Prostate gland (tissue), 2 donors: ENCODE measurements at regions not wholly inside any gene's neighbourhood (a gene's known extent, or its start where the extent isn't known, plus 50 kb on each side); places are given as distances from the start of the nearest gene placed in this dataset.

Experiments used
- DNase-seq: peaks from one replicate; pipeline ENCODE4 v3.0.0-alpha.2; 2019; ENCODE audit warnings: low spot score
- H3K27ac ChIP-seq, 2 donors: fragments of 200-600 bp; sonication (generic); 2 replicates each; pipeline ENCODE4 v1.5.1; 2017 to 2019
- H3K27me3 ChIP-seq: fragments of 200-600 bp; sonication (generic); replicated peaks from 2 replicates; pipeline ENCODE4 v1.5.1; 2019; ENCODE audit not compliant: insufficient read depth
- H3K36me3 ChIP-seq, 2 donors: fragments of 200-600 bp; sonication (generic); 1 replicate in 1 of 2; 2 replicates in 1 of 2; pipeline versions ENCODE4 v1.5.1 to v1.8.1; 2017 to 2019
- H3K4me1 ChIP-seq: fragments of 200-600 bp; sonication (generic); replicated peaks from 2 replicates; pipeline ENCODE4 v1.5.1; 2019
- H3K4me3 ChIP-seq, 2 donors: fragments of 200-600 bp; sonication (generic); 2 replicates each; pipeline ENCODE4 v1.5.1; 2017 to 2019
- H3K9me3 ChIP-seq: fragments of 200-600 bp; sonication (generic); 2 replicates; pipeline ENCODE4 v1.5.1; 2017
- POLR2A ChIP-seq: fragments of 450-650 bp; IDR thresholded peaks from one replicate; pipeline ENCODE4 v1.6.1; 2016; ENCODE audit warnings: antibody characterized with exemption, mild to moderate bottlenecking
- POLR2AphosphoS5 ChIP-seq: sonication (generic); formaldehyde crosslinking; IDR thresholded peaks from one replicate; pipeline ENCODE4 v1.6.1; 2017; ENCODE audit warnings: antibody characterized with exemption
- WGBS: methylation state at CpG from one replicate; pipeline ENCODE4 v1.1.5; 2018; 5-methylcytosine and 5-hydroxymethylcytosine counted together
- intact Hi-C: fragments of 100-400 bp; cut with DNase I; formaldehyde crosslinking; loops from one replicate; pipeline ENCODE4 v1.14.2; 2022
- TF ChIP-seq, protein P1 (sequence below), 4 experiments: fragments of 200-600 bp in 2 of 4; fragments of 450-650 bp in 2 of 4; sonication (generic) in 2 of 4; IDR thresholded peaks; 1 replicate in 3 of 4; 2 replicates in 1 of 4; pipeline ENCODE4 v1.5.1; 2016 to 2019; ENCODE audit warnings: antibody characterized with exemption in 4 of 4, mild to moderate bottlenecking in 2 of 4, moderate library complexity in 2 of 4

DNA sequence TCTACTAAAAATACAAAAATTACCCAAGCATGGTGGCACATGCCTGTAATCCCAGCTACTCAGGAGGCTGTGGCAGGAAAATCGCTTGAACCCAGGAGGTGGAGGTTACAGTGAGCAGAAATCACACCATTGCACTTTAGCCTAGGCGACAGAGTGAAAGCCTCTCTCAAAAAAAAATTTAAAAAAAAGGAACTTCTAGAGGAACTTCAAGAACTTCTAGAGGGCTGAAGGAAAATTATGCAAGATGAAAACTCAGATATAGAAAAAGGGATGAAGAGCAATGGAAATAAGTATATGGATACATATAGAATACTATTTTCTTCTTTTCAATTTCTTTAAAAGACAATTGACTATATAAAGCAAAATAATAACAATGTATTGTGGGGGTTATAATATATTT, 51.2 kb upstream of the PRR5 start:
- no peaks in the 10 kb centered on the region for H3K9me3 ChIP-seq
- no peaks in the 10 kb centered on the region for H3K4me1 ChIP-seq
- no peak overlapping the region for H3K4me3 ChIP-seq
- WGBS, result 84% methylated on average over 2 of the region's 2 CpGs
- intact Hi-C loops, result no loop called here
- H3K27me3 ChIP-seq, result no peaks in the 10 kb centered on the region
- TF ChIP-seq, protein P1, sequence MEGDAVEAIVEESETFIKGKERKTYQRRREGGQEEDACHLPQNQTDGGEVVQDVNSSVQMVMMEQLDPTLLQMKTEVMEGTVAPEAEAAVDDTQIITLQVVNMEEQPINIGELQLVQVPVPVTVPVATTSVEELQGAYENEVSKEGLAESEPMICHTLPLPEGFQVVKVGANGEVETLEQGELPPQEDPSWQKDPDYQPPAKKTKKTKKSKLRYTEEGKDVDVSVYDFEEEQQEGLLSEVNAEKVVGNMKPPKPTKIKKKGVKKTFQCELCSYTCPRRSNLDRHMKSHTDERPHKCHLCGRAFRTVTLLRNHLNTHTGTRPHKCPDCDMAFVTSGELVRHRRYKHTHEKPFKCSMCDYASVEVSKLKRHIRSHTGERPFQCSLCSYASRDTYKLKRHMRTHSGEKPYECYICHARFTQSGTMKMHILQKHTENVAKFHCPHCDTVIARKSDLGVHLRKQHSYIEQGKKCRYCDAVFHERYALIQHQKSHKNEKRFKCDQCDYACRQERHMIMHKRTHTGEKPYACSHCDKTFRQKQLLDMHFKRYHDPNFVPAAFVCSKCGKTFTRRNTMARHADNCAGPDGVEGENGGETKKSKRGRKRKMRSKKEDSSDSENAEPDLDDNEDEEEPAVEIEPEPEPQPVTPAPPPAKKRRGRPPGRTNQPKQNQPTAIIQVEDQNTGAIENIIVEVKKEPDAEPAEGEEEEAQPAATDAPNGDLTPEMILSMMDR (IDR thresholded peaks at IDR 0.05), result no peak
- TF ChIP-seq POLR2A, result no peak
- no peak for TF ChIP-seq POLR2AphosphoS5
- no peaks in the 10 kb centered on the region for H3K36me3 ChIP-seq
- no peak for DNase-seq
- no peak overlapping the region for H3K27ac ChIP-seq

DNA sequence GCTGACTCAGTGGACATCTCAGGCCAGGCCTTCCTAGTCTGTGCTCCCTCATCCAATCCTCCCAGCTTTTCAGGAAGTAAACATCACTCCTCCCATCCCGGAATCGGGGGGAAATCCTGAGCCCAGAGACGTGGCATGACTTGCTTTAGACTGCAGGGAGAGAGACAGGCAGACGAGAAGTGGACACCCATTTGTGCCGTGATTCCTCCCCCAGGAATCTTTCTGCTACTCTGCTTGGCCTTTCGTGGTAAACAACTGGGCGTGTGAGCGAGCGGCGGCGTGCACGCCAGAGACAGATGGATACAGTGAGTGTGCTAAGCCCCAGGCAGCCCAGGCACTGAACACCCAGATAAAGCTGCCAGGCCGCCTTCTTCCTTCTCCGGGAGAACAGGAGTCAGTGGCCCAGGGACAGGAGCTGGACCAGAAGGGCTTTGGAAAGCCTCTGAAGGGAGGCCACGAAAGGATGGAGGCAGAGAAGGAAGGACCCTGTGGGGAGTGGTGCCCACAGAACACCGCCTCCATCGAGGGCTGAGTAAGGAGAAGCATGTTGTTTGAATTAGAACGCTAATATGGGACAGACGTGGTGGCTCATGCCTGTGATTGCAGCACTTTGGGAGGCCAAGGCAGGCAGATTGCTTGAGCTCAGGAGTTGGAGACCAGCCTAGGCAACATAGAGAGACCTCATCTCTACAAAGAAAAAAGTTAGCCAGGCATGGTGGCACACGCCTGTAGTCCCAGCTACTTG, 53.0 kb upstream of the PRR5 start:
- no peak for TF ChIP-seq POLR2A
- TF ChIP-seq, protein P1 (IDR thresholded peaks at IDR 0.05), result no peak
- no peak for TF ChIP-seq POLR2AphosphoS5
- H3K36me3 ChIP-seq, result no peaks in the 10 kb centered on the region

DNA sequence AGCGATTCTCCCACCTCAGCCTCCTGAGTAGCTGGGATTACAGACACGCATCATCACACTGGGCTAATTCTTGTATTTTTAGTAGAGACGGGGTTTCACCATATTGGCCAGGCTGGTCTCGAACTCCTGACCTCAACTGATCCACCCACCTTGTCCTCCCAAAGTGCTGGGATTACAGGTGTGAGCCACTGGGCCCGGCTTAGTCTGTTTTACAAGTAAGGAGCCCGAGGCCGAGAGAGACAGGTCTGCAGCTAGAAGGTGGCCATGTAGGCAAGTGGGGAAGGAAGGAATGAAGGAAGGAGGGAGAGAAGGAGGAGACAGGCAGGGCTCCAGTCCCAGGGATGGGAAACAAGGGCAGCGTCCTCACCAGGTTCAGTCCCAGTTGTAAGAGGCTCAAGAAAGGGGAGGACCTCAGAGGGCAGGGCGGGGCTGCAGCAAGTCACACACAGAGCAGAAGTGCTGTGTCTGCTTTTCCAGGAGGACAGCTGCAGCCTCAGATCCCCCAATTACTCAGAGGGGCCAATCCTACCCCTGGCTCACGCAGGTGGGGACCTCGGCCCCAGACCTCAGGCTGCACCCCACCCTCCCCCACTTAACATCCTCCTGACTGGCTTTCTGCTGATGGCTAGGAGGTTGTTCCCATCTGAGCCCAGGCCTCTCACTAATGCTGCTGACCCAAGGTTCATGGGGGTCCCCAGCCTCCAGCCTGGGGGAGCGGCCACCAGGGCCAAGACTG, 53.8 kb upstream of the PRR5 start:
- WGBS, result 80% methylated on average over 11 of the region's 12 CpGs
- DNase-seq, result no peak
- Histone ChIP-seq H3K36me3 (no peaks in the 10 kb centered on the region), H3K4me1 (no peaks in the 10 kb centered on the region), H3K27me3 (no peaks in the 10 kb centered on the region), H3K4me3 (no peak overlapping the region), H3K27ac (peak overlapping the region; percentile 7 to 46), H3K9me3 (no peaks in the 10 kb centered on the region)
- intact Hi-C loops, result no loop called here
- TF ChIP-seq POLR2A, result no peak
- TF ChIP-seq, protein P1 (IDR thresholded peaks at IDR 0.05), result no peak
- no peak for TF ChIP-seq POLR2AphosphoS5

More for the DNA sequence above, 53.0 kb upstream of the PRR5 start:
- Histone ChIP-seq H3K9me3 (no peaks in the 10 kb centered on the region), H3K27ac (peak overlapping the region; percentile 7 to 46), H3K4me1 (no peaks in the 10 kb centered on the region), H3K27me3 (no peaks in the 10 kb centered on the region), H3K4me3 (no peak overlapping the region)
- DNase-seq, result no peak
- WGBS, result 46% methylated on average over 20 of the region's 20 CpGs
- intact Hi-C loops, result no loop called here

DNA sequence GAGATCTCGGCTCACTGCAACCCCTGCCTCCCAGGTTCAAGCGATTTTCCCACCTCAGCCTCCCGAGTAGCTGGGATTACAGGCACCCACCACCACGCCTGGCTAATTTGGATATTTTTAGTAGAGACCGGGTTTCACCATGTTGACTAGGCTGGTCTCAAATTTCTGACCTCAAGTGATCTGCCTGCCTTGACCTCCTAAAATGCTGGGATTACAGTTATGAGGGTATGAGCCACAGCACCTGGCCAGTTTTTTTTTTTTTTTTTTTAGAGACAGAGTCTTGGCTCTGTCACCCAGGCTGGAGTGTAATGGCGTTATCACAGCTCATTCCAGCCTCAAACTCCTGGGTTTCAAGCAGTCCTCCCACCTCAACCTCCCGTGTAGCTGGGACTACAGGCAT, 54.9 kb upstream of the PRR5 start:
- no peak overlapping the region for H3K27ac ChIP-seq
- 90% methylated on average over 7 of the region's 7 CpGs for WGBS
- H3K36me3 ChIP-seq, result no peaks in the 10 kb centered on the region
- intact Hi-C loops, result no loop called here
- no peaks in the 10 kb centered on the region for H3K4me1 ChIP-seq
- no peak for TF ChIP-seq POLR2AphosphoS5
- TF ChIP-seq, protein P1 (IDR thresholded peaks at IDR 0.05), result no peak
- no peak for TF ChIP-seq POLR2A
- H3K9me3 ChIP-seq, result no peaks in the 10 kb centered on the region
- no peak for DNase-seq
- H3K4me3 ChIP-seq, result no peak overlapping the region
- no peaks in the 10 kb centered on the region for H3K27me3 ChIP-seq

DNA sequence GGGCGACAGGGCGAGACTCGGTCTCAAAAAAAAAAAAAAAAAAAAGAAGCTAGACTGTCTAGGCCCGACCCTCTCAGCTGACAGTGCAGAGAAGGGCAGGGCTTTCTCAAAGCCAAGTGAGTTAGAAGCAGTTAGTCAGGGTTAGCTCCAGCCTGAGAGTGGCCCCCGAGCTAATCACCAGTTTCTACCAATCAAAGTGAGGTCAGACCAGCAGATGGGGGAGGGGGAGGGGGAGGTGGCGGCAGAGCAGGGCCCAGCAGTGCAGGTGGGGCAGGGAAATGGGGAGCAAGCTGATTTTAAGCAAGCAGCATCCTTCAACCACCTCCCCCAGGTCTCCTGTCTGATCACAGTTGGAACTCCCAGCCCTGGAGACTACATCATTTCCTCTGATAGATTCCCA, 55.3 kb upstream of the PRR5 start:
- Histone ChIP-seq H3K27me3 (no peaks in the 10 kb centered on the region), H3K4me3 (no peak overlapping the region), H3K36me3 (no peaks in the 10 kb centered on the region), H3K4me1 (no peaks in the 10 kb centered on the region), H3K27ac (no peak overlapping the region), H3K9me3 (no peaks in the 10 kb centered on the region)
- TF ChIP-seq POLR2A, result no peak
- TF ChIP-seq, protein P1 (IDR thresholded peaks at IDR 0.05), result no peak
- no peak for TF ChIP-seq POLR2AphosphoS5
- no peak for DNase-seq
- intact Hi-C loops, result no loop called here
- 85% methylated on average over 6 of the region's 6 CpGs for WGBS
